GM12873 (cell line): ENCODE measurements at regions not wholly inside any gene's neighbourhood (a gene's known extent, or its start where the extent isn't known, plus 50 kb on each side); places are given as distances from the start of the nearest gene placed in this dataset.

Experiments used
- TF ChIP-seq, protein P1 (sequence below): IDR thresholded peaks from 2 replicates; pipeline ENCODE4 v1.5.1; 2012; ENCODE audit warnings: low read depth, mild to moderate bottlenecking, moderate library complexity, low read length, control low read depth; ENCODE audit not compliant: insufficient read depth; ENCODE audit errors: missing control alignments

DNA sequence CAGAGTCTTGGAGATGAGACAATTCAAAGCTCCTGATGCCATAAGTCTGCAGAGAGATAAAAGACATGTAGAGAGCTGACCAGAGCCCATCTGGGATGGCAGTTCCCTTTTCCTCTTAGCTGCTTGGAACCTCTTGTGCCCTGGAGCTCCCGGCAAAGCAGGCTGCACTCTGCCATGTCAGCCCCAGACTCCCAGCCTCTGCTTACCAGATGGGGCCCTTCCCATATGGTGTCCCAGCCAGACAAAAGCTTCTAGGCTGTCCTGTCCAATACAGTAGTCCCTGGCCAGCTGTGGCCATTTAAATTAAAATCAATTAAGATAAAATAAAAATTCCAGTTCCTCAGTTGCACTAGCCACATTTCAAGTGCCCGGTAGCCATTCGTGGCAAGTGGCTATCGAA lies 303.9 kb downstream of the TTC6 start:
- TF ChIP-seq, protein P1, sequence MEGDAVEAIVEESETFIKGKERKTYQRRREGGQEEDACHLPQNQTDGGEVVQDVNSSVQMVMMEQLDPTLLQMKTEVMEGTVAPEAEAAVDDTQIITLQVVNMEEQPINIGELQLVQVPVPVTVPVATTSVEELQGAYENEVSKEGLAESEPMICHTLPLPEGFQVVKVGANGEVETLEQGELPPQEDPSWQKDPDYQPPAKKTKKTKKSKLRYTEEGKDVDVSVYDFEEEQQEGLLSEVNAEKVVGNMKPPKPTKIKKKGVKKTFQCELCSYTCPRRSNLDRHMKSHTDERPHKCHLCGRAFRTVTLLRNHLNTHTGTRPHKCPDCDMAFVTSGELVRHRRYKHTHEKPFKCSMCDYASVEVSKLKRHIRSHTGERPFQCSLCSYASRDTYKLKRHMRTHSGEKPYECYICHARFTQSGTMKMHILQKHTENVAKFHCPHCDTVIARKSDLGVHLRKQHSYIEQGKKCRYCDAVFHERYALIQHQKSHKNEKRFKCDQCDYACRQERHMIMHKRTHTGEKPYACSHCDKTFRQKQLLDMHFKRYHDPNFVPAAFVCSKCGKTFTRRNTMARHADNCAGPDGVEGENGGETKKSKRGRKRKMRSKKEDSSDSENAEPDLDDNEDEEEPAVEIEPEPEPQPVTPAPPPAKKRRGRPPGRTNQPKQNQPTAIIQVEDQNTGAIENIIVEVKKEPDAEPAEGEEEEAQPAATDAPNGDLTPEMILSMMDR: no peak

DNA sequence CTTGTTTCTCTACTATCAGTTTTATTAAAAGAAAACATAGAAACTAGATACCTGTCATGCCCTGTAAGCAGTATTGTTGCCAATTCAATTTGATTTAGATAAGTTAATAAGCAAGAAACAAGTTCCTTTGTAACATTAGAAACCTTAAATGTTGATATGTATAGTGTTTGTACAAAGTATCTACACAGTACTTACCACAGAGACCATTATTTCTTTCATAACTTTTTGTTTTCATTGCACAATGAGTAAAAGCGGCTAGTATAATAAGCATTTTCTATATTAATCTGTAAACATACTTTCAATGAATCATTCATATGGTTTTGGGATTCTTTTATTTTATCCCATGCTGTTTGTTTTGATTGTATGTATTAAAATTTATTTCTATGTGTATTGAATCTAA lies 305.1 kb downstream of the TTC6 start:
- TF ChIP-seq, protein P1: no peak

DNA sequence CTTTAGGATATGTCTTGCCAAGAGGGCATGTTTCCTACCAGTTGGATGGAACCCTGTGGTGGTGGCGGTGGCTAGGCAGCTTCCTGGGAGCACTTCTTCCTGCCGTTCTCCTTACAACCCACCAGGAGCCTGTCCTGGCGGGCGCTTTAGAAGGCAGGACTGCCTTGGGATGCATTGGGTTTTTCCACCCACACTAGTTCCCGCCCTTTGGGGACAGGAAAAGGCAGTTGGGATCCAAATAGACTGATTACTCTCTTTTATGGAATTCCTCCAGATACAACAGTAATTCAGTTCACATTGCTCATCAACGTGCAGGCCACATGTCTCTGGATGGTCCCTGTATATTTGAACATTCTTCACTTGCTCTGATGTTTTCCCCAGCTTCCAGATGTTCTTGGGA lies 305.7 kb upstream of the SSTR1 start:
- TF ChIP-seq, protein P1: no peak

DNA sequence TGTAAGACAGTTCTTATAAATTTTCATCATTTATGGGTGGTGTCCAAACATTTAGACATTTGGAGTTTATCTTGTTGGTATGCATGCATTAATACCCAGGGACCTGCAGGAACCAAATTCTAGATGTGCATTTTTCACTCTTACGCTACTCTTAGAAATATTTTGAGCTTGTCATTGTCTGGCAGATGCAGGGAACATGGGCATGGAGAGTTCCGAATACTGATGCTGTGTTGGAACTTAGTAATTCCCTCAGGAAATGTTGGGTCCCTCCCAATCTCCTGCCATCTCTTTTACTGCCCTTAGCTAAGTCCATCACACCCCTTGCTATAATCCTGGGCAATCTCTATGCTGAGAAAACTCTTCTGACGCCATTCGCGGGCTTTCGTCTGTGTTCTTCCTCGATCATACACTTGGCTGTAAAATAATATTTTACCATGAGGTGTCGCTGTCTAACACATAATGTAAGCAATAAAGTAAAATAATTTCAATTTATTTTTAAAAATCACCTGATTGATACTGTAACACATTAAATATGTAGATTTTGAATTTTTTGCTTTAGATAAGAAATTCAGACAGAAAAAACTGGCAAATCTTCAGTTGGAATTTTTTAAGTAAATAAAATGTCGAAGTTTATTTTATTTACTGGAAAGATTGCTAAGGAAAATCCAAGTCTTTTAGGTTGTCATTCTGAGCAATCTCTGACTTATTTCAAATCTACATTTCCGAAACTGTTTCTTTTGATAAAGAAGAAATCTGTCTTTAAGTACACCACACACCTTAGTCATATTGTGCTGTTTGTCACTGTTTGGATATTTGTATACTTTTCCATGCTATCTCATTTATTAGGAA lies 304.1 kb upstream of the SSTR1 start:
- TF ChIP-seq, protein P1: peak; percentile 32

DNA sequence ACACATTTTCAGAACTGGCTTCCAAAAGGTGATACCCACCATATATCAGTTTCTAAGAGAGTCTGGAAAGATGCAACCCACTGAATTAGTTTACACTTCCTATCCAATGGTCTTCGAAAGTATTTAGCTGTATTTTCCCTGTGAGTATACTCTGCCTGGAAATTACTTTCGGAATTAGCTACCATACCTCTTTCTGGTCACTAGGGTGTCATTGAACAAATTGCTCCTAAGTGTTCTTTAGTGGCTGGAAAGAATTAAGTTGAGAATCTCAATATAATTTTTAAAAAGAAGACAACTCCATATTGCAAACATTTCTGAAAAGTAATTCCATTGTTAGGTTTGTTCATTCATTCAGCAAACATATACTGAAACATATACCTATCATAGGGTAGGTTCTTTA lies 283.1 kb upstream of the SSTR1 start:
- TF ChIP-seq, protein P1: no peak

DNA sequence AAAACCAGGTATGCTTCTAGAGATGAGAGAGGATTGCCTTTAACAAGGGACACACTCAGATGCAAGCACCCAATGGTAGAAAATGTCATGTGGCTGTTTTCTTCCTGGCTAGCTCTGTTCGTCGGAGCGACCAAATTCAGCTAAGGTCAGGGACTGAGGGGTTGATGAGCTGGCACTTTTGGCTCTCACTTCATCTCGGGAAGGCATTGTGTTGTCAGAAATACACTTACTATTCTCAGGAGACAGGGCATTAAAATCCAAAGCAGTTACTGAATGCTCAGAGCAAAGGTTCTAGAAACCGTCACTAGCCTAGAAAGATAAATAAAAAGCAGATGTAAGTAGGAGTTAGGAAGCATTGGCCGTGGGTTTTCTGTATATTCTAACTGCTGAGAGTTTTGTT lies 275.7 kb upstream of the SSTR1 start:
- TF ChIP-seq, protein P1: no peak

DNA sequence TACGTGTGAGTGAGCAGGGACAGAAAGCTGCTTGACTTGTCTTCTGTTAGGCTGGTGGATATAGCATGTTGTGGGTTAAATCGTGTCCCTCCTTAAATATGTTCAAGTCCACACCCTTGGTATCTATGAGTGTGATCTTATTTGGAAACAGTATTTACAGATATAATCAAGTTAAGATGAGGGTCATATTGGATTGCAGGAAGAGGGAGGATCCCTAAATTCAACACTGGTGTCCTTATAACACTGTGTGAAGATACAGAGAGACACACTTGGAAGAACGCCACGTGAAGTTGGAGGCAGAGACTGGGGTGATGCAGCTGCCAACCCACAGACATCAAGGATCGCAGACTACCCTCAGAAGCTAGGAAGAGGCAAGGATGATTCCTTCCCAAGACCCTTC lies 275.2 kb upstream of the SSTR1 start:
- TF ChIP-seq, protein P1: no peak

DNA sequence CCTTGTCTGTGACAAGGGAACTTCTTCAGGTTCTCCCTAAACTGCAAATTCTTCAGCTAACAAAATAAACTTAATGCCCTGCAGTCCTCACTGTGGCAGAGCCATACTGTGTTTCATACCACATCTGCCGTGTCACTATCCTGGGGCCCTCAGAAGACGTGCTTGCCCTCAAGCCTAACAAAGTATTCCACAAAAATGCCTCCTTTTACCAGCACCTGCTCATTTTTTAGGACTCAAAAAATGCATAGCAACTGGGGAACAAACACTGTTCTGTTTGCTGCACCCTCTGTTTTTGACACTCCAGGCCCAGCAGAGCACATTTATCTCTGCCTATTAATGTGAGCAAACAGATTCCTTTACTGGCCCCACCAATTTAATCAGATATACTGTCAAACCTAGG lies 270.7 kb upstream of the SSTR1 start:
- TF ChIP-seq, protein P1: no peak
